Heart left ventricle (tissue), 16 donors: ENCODE measurements at regions not wholly inside any gene's neighbourhood (a gene's known extent, or its start where the extent isn't known, plus 50 kb on each side); places are given as distances from the start of the nearest gene placed in this dataset.

ENCODE experiments used
- ATAC-seq, 4 donors: fragments of 200-7000 bp; cut with Tn5 transposase; one replicate each; pipeline ENCODE4 v1.9.1; 2020 to 2022; ENCODE audit warnings: moderate library complexity in 4 of 4, mild to moderate bottlenecking in 3 of 4, moderate number of reproducible peaks in 1 of 4
- DNase-seq, 5 donors: peaks; one replicate each; pipeline ENCODE4 v3.0.0-alpha.2; 2020
- H3K27ac ChIP-seq, 12 donors: fragments of 200-600 bp; sonication (generic) in 4 of 12; one replicate each; pipeline versions ENCODE4 v1.5.0 to v1.8.0; 2016 to 2022; ENCODE audit warnings: mild to moderate bottlenecking in 2 of 12
- H3K27me3 ChIP-seq, 9 donors: fragments of 200-600 bp; sonication (generic) in 2 of 9; one replicate each; pipeline versions ENCODE4 v1.5.1 to v1.8.0; 2016 to 2022; ENCODE audit warnings: mild to moderate bottlenecking in 3 of 9
- H3K36me3 ChIP-seq, 9 donors: fragments of 200-600 bp; sonication (generic) in 2 of 9; one replicate each; pipeline versions ENCODE4 v1.5.0 to v1.8.0; 2018 to 2022; ENCODE audit warnings: mild to moderate bottlenecking in 2 of 9
- H3K4me1 ChIP-seq, 12 donors: fragments of 200-600 bp; sonication (generic) in 4 of 12; one replicate each; pipeline versions ENCODE4 v1.5.0 to v1.8.0; 2016 to 2022; ENCODE audit warnings: mild to moderate bottlenecking in 3 of 12
- H3K4me3 ChIP-seq, 12 donors: fragments of 200-600 bp; sonication (generic) in 4 of 12; one replicate each; pipeline versions ENCODE4 v1.5.0 to v1.8.0; 2017 to 2022; ENCODE audit warnings: mild to moderate bottlenecking in 9 of 12, moderate library complexity in 4 of 12
- H3K9me3 ChIP-seq, 12 donors: fragments of 200-600 bp; sonication (generic) in 4 of 12; one replicate each; pipeline versions ENCODE4 v1.5.0 to v1.8.0; 2016 to 2022; ENCODE audit warnings: mild to moderate bottlenecking in 1 of 12
- POLR2A ChIP-seq, 2 donors: fragments of 450-650 bp; IDR thresholded peaks; one replicate each; pipeline ENCODE4 v1.6.1; 2017; ENCODE audit warnings: antibody characterized with exemption in 2 of 2, mild to moderate bottlenecking in 2 of 2, moderate library complexity in 2 of 2
- WGBS, 4 donors: extraction: QIAGEN DNeasy Blood & Tissue Kit in 2 of 4; methylation state at CpG; one replicate each; pipeline versions ENCODE4 v1.1.5 to v1.1.7; 2013 to 2018; 5-methylcytosine and 5-hydroxymethylcytosine counted together
- intact Hi-C, 10 donors: fragments of 100-400 bp; cut with DNase I; formaldehyde crosslinking; loops; one replicate each; pipeline versions ENCODE4 v1.11.1 to v1.14.2; 2022
- TF ChIP-seq, protein P1 (sequence below), 12 donors: fragments of 200-600 bp; sonication (generic) in 4 of 12; IDR thresholded peaks; one replicate each; pipeline versions ENCODE4 v1.5.0 to v1.8.0; 2018 to 2022; ENCODE audit warnings: antibody characterized with exemption in 12 of 12, mild to moderate bottlenecking in 5 of 12
- donor health status: ischemic (EF 13 %, LVEDD 7.1; RV severe dilation, severe dysfunction).
- donor health status: healthy with polysubstance abuse.
- donor health status: DM: no; HTN: yes; CAD: no.
- donor health status: DM: no; HTN: no; CAD: no.
- donor health status: ischemic (EF 25% LVEDD 6.9; RV normal size, moderate dysfunction).
- donor health status: ischemic (EF 25% LVEDD 5.7; RV mildly dilated, moderate dysfunction).
- donor health status: healthy.
- donor health status: DM: yes; HTN: yes; CAD: no.
- donor health status: ischemic (EF 35%, LVEDD 5.7; RV mildly dilated, moderate dysfunction).
- donor health status: nonischemic (EF 11% LVEDD 7.7; RV severe dilation, severe dysfunction).
- donor health status: DM: yes; HTN: yes; CAD: no.
- donor health status: PGD.
- donor health status: ischemic (EF 29% LVEDD 5.4; RV normal size, mild dysfunction).
- donor health status: nonischemic (EF 23%, LVEDD 6.1; RV moderate dilation, normal function).

- H3K27ac ChIP-seq = no peak overlapping the region
- H3K9me3 ChIP-seq = no peaks in the 10 kb centered on the region
- no peak for TF ChIP-seq POLR2A (IDR thresholded peaks at IDR 0.05)
- TF ChIP-seq, protein P1, sequence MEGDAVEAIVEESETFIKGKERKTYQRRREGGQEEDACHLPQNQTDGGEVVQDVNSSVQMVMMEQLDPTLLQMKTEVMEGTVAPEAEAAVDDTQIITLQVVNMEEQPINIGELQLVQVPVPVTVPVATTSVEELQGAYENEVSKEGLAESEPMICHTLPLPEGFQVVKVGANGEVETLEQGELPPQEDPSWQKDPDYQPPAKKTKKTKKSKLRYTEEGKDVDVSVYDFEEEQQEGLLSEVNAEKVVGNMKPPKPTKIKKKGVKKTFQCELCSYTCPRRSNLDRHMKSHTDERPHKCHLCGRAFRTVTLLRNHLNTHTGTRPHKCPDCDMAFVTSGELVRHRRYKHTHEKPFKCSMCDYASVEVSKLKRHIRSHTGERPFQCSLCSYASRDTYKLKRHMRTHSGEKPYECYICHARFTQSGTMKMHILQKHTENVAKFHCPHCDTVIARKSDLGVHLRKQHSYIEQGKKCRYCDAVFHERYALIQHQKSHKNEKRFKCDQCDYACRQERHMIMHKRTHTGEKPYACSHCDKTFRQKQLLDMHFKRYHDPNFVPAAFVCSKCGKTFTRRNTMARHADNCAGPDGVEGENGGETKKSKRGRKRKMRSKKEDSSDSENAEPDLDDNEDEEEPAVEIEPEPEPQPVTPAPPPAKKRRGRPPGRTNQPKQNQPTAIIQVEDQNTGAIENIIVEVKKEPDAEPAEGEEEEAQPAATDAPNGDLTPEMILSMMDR (IDR thresholded peaks at IDR 0.05) = no peak
- no peaks in the 10 kb centered on the region for H3K36me3 ChIP-seq
- intact Hi-C loops = no loop called here
- ATAC-seq (no peak), DNase-seq (no peak)
- H3K4me1 ChIP-seq = no peaks in the 10 kb centered on the region
- WGBS, 4 donors = 54 to 63% (median 55%) methylated on average over 2 of the region's 2 CpGs
- H3K27me3 ChIP-seq = no peaks in the 10 kb centered on the region
- no peak overlapping the region for H3K4me3 ChIP-seq
Observed at GRCh38 chr1:218957971-218958370, 215.7 kb upstream of the LYPLAL1 start.

DNA sequence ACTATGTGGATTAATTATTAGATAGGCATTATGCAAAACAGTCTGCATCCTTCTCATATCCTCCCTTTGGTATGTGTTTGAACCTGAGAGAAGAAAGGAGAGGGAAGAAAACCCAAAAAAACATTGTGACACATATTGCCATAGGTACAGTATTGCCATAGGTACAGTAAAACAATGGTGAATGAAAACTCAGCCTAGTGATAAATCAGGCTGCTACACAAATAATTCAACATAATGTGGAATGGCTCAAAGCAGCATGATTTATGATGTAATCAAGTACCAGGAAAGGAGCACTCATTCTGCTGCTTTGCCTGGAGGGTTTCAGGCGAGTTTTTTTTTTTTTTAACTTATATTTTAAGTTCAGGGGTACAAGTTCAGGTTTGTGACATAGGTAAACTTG, 213.9 kb upstream of the LYPLAL1 start:
- H3K9me3 ChIP-seq = no peaks in the 10 kb centered on the region
- H3K27me3 ChIP-seq = no peaks in the 10 kb centered on the region
- intact Hi-C loops = no loop called here
- no peak overlapping the region for H3K4me3 ChIP-seq
- no peaks in the 10 kb centered on the region for H3K4me1 ChIP-seq
- no peak overlapping the region for H3K27ac ChIP-seq
- H3K36me3 ChIP-seq = no peaks in the 10 kb centered on the region
- 78 to 93% (median 86%) methylated on average over 1 of the region's 1 CpG for WGBS, 4 donors
- TF ChIP-seq, protein P1 (IDR thresholded peaks at IDR 0.05) = no peak
- no peak for TF ChIP-seq POLR2A (IDR thresholded peaks at IDR 0.05)
- no peak for DNase-seq
- ATAC-seq = no peak

GRCh38 chr1:218964471-218965185, 209.1 kb upstream of the LYPLAL1 start:
- no peak for TF ChIP-seq POLR2A (IDR thresholded peaks at IDR 0.05)
- TF ChIP-seq, protein P1 (IDR thresholded peaks at IDR 0.05) = no peak
- 76 to 80% (median 79%) methylated on average over 7 of the region's 7 CpGs for WGBS, 4 donors

DNA sequence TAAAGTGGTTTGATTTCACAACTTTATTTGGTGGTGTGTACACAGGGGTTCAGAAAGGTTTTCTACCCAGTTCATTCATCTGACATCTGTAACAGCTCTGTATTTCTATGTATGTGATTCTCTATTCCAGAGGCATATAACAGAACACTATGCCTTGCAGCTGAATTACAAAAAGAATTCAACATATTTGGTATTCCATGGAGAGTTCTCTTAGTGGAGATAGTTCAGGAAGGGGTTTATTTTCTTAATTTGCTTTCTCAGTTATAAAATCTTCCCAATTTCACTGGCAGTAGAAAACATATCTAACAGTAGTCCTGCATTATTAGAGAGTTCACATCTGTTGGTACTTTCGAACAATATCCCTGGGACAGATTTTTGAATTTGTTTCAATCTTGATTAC, 207.9 kb upstream of the LYPLAL1 start:
- no peak for DNase-seq
- WGBS, 4 donors = 56 to 72% (median 61%) methylated on average over 1 of the region's 1 CpG
- Histone ChIP-seq H3K9me3 (peaks cover 0 to 19% (median 4%) of the 10 kb centered on the region in 12 donors), H3K27ac (no peak overlapping the region), H3K4me3 (no peak overlapping the region), H3K4me1 (no peaks in the 10 kb centered on the region), H3K36me3 (no peaks in the 10 kb centered on the region), H3K27me3 (no peaks in the 10 kb centered on the region)
- TF ChIP-seq, protein P1 (IDR thresholded peaks at IDR 0.05) = no peak
- no peak for TF ChIP-seq POLR2A (IDR thresholded peaks at IDR 0.05)
- intact Hi-C loops = no loop called here
- no peak for ATAC-seq

More at GRCh38 chr1:218964471-218965185, 209.1 kb upstream of the LYPLAL1 start:
- ATAC-seq (no peak), DNase-seq (no peak)
- Histone ChIP-seq H3K9me3 (peaks cover 0 to 19% (median 4%) of the 10 kb centered on the region in 12 donors), H3K4me1 (no peaks in the 10 kb centered on the region), H3K27me3 (no peaks in the 10 kb centered on the region), H3K27ac (no peak overlapping the region), H3K4me3 (no peak overlapping the region), H3K36me3 (no peaks in the 10 kb centered on the region)
- intact Hi-C loops = no loop called here
